Peyer's patch (tissue), 4 donors: ENCODE measurements at regions not wholly inside any gene's neighbourhood (a gene's known extent, or its start where the extent isn't known, plus 50 kb on each side); places are given as distances from the start of the nearest gene placed in this dataset.

Experiments
- POLR2A ChIP-seq, 2 donors: fragments of 450-650 bp; IDR thresholded peaks; one replicate each; pipeline ENCODE4 v1.5.1; 2017; ENCODE audit warnings: antibody characterized with exemption in 2 of 2, mild to moderate bottlenecking in 2 of 2, moderate library complexity in 2 of 2
- TF ChIP-seq, protein P1 (sequence below), 6 experiments: fragments of 450-650 bp in 4 of 6; fragments of 200-600 bp in 2 of 6; sonication (generic) in 1 of 6; IDR thresholded peaks; one replicate each; pipeline ENCODE4 v1.5.1; 2017 to 2019; ENCODE audit warnings: antibody characterized with exemption in 6 of 6, mild to moderate bottlenecking in 3 of 6, moderate library complexity in 1 of 6

DNA sequence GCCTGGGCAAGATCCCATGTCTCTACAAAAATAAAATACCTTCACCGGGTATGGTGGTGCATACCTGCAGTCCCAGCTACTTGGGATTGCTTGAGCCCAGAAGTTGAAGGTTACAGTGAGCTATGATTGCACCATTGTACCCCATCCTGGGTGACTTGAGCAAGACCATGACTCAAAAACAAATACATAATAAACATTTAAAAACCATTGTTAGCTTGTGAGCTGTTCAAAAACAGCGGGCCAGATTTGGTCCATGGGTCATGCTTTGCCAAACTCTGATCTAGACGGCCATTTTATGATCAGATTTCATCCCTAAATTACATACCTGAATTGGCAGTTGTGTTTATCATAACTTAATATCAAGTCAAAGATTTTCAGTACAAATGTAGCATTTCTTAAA is 76.0 kb upstream of the GPM6B start:
- TF ChIP-seq, protein P1, sequence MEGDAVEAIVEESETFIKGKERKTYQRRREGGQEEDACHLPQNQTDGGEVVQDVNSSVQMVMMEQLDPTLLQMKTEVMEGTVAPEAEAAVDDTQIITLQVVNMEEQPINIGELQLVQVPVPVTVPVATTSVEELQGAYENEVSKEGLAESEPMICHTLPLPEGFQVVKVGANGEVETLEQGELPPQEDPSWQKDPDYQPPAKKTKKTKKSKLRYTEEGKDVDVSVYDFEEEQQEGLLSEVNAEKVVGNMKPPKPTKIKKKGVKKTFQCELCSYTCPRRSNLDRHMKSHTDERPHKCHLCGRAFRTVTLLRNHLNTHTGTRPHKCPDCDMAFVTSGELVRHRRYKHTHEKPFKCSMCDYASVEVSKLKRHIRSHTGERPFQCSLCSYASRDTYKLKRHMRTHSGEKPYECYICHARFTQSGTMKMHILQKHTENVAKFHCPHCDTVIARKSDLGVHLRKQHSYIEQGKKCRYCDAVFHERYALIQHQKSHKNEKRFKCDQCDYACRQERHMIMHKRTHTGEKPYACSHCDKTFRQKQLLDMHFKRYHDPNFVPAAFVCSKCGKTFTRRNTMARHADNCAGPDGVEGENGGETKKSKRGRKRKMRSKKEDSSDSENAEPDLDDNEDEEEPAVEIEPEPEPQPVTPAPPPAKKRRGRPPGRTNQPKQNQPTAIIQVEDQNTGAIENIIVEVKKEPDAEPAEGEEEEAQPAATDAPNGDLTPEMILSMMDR (IDR thresholded peaks at IDR 0.05) = no peak
- TF ChIP-seq POLR2A (IDR thresholded peaks at IDR 0.05) = no peak
